Urinary bladder (tissue), 3 donors: ENCODE measurements at regions not wholly inside any gene's neighbourhood (a gene's known extent, or its start where the extent isn't known, plus 50 kb on each side); places are given as distances from the start of the nearest gene placed in this dataset.

Experiments
- DNase-seq: peaks from one replicate; pipeline ENCODE4 v3.0.0-alpha.2; 2015; ENCODE audit errors: extremely low spot score
- H3K27ac ChIP-seq: one replicate; pipeline ENCODE4 v1.5.1; 2013; ENCODE audit warnings: low read depth, mild to moderate bottlenecking, moderate library complexity
- H3K36me3 ChIP-seq: one replicate; pipeline ENCODE4 v1.6.1; 2013; ENCODE audit warnings: mild to moderate bottlenecking, moderate library complexity; ENCODE audit not compliant: insufficient read depth
- H3K4me1 ChIP-seq: one replicate; pipeline ENCODE4 v1.6.1; 2013; ENCODE audit warnings: mild to moderate bottlenecking, moderate library complexity; ENCODE audit not compliant: insufficient read depth
- H3K4me3 ChIP-seq: one replicate; pipeline ENCODE4 v1.5.1; 2013; ENCODE audit warnings: low read depth, low read length
- WGBS: extraction: QIAGEN DNeasy Blood & Tissue Kit; methylation state at CpG from one replicate; pipeline ENCODE4 v1.1.7; 2013; 5-methylcytosine and 5-hydroxymethylcytosine counted together
- donor health status: healthy with polysubstance abuse.
- donor health status: healthy.

DNA sequence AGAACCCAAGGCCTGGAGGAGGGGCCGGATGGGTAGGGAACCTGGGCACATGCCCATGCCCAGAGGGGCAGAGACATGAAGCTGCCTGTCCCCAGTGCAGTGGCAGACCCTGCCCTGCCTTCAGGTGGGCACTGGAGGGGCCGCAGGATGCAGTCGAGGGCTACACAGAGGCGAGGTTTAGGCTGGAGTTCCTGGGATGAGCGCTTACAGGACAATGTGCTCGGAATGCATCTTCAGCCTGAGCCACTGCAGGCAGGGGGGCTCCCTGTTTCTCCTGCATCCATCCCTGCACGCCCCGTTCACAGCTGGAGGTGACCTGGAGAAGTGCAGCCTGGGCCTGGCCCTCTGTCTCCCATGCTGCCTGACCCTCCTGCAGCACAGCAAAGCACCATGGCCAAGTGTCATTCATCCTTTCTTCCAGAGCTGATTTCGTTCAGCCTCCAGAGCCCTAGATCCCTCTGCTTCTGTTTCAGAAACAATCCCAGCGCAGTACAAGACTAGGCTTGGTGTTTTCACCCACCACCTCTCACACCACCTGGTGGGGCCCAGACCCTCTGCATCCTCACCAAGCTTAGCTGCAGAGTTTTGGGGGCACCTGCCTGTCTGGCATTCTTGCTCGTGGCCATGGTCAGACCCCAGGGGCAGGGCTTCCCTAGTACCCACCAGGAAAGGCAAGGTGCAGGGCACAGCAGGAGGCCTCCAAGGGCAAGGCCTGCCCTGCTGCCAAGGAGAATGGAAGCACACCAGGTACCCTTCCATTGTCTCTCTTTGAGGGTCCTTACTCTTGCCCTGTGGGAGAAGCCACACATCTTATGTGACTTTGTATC lies 311.9 kb downstream of the TCERG1L start:
- WGBS = 85% methylated on average over 11 of the region's 11 CpGs
- no peaks in the 10 kb centered on the region for H3K36me3 ChIP-seq
- no peak for DNase-seq
- no peak overlapping the region for H3K27ac ChIP-seq
- H3K4me3 ChIP-seq = no peak overlapping the region
- no peaks in the 10 kb centered on the region for H3K4me1 ChIP-seq

DNA sequence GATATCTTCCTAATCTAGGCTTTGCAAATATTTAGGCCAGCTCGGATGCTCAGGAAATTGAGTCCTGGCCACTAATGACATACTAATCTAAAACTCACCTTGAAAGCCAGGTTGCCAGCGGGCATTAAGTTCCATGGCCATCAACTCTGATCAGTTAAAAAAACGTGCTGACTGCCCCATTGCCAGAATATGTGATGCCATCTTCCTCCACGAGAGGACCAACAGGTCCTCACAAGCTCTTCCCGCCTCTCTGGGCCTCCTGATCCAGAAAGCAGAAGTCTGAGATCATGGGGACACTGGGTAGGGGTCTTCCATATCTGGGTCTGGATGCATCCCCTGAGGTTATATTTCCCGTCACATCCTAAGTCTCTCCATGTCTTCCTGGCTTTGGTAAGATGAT lies 311.3 kb downstream of the TCERG1L start:
- Histone ChIP-seq H3K4me3 (no peak overlapping the region), H3K27ac (no peak overlapping the region), H3K36me3 (no peaks in the 10 kb centered on the region), H3K4me1 (no peaks in the 10 kb centered on the region)
- no peak for DNase-seq
- 83% methylated on average over 6 of the region's 6 CpGs for WGBS

GRCh38 chr10:131000743-131001142 lies 310.8 kb downstream of the TCERG1L start:
- H3K36me3 ChIP-seq = no peaks in the 10 kb centered on the region
- no peaks in the 10 kb centered on the region for H3K4me1 ChIP-seq
- 78% methylated on average over 4 of the region's 4 CpGs for WGBS
- no peak overlapping the region for H3K4me3 ChIP-seq
- DNase-seq = no peak
- no peak overlapping the region for H3K27ac ChIP-seq

DNA sequence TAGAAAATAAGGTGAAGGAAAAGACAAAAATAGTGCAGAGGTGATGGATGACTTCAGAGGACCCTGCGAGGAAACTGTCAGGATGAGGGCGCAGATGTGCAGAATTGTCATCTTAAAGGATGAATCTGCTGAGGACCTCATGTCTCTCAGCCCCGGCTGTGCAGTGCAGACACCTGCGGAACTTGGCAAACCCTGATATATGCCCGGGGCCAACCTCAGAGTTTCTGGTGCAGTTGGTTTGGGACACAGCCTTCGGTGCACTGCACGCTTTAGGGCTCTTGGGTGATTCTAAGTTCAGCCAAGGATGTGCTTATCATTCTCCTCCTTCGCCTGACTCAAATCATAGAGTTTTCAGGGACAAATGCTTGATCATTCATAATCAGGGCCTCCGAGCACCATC lies 310.1 kb downstream of the TCERG1L start:
- H3K4me1 ChIP-seq = no peaks in the 10 kb centered on the region
- no peak for DNase-seq
- no peak overlapping the region for H3K27ac ChIP-seq
- no peaks in the 10 kb centered on the region for H3K36me3 ChIP-seq
- WGBS = 88% methylated on average over 9 of the region's 9 CpGs
- H3K4me3 ChIP-seq = no peak overlapping the region

GRCh38 chr10:131002031-131002861 lies 309.3 kb downstream of the TCERG1L start:
- H3K4me3 ChIP-seq = no peak overlapping the region
- H3K4me1 ChIP-seq = no peaks in the 10 kb centered on the region
- H3K36me3 ChIP-seq = no peaks in the 10 kb centered on the region
- no peak for DNase-seq
- 50% methylated on average over 12 of the region's 12 CpGs for WGBS
- no peak overlapping the region for H3K27ac ChIP-seq

DNA sequence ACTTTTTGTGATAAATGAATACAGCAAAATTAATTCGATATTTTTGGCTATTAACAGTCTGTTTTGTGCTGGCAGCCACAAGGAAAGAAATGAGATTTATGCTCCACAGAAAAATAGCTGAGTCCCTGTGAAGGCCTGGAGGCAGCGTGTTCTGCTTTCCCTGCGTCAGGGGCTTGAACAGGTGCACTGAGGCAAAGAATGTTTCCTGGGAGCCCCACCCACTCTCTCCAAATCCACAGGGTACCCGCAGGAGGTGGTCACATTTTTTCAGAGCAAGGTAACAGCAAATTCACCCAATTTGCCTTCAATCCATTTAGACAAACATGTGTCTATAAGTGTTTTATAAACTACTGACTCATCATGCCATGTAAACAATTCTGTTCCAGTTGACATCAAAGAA lies 308.1 kb downstream of the TCERG1L start:
- H3K36me3 ChIP-seq = no peaks in the 10 kb centered on the region
- DNase-seq = no peak
- no peak overlapping the region for H3K27ac ChIP-seq
- no peak overlapping the region for H3K4me3 ChIP-seq
- H3K4me1 ChIP-seq = no peaks in the 10 kb centered on the region
- WGBS = 91% methylated on average over 4 of the region's 4 CpGs

DNA sequence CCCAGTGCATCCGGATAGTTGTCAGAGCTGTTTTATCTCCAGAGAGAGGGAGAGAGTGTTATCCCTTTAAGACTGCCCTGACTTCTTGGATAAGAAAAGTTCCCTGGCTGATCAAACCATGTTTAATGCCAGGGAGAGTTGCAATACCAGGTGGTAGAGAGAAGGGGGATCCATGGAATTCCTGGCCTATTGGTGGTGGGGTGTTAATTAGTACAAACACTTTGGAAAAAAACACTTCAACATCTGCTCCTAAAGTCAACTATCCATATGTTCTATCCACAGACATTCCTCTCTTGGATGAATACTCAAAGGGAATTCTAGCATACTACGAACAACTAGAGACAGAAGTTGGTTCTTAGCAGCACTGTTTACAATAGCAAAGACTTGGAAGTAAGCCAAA lies 307.2 kb downstream of the TCERG1L start:
- no peak overlapping the region for H3K4me3 ChIP-seq
- WGBS = 45% methylated on average over 2 of the region's 2 CpGs
- H3K36me3 ChIP-seq = no peaks in the 10 kb centered on the region
- no peak overlapping the region for H3K27ac ChIP-seq
- no peak for DNase-seq
- no peaks in the 10 kb centered on the region for H3K4me1 ChIP-seq

DNA sequence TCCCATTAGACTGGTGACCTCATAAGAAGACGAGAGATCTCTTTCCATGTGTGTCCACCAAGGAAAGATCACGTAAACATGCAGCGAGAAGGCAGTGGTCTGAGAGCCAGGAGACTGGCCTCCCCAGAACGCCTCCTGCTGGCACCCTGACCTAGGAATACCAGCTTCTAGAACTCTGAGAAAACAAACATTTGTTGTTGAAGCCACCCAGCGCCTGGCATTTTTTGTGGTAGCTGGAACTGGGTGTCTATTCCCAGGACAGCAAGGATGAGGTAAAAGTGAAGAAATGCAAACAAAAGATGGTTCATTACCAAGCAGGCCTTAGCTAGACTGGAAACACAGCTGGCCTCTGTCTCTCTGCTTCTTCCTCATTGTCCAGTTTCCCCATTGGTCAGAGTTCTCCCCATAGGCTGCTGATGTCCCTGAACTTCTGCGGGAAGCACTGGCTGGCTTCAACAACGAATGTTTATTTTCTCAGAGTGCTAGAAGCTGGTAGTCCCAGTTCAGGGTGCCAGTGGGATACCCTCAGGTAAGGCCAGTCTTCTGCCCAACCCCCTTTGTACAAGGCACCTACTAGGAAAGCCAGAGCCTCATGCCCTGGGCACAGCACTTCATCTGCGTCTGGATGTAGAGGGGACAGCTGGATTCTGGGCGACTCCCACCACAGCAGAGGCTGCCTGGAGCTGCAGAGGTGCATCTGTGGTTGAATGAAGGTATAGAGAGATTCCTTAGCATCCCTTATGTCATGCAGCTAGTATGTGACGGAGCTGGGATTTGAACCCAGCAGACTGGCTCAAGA lies 304.9 kb downstream of the TCERG1L start:
- Histone ChIP-seq H3K4me1 (no peaks in the 10 kb centered on the region), H3K4me3 (no peak overlapping the region), H3K36me3 (no peaks in the 10 kb centered on the region), H3K27ac (no peak overlapping the region)
- WGBS = 87% methylated on average over 10 of the region's 10 CpGs
- no peak for DNase-seq

GRCh38 chr10:131009791-131010190 lies 301.7 kb downstream of the TCERG1L start:
- no peak overlapping the region for H3K4me3 ChIP-seq
- H3K36me3 ChIP-seq = no peaks in the 10 kb centered on the region
- DNase-seq = no peak
- H3K27ac ChIP-seq = no peak overlapping the region
- no peaks in the 10 kb centered on the region for H3K4me1 ChIP-seq
- WGBS = 72% methylated on average over 5 of the region's 5 CpGs

DNA sequence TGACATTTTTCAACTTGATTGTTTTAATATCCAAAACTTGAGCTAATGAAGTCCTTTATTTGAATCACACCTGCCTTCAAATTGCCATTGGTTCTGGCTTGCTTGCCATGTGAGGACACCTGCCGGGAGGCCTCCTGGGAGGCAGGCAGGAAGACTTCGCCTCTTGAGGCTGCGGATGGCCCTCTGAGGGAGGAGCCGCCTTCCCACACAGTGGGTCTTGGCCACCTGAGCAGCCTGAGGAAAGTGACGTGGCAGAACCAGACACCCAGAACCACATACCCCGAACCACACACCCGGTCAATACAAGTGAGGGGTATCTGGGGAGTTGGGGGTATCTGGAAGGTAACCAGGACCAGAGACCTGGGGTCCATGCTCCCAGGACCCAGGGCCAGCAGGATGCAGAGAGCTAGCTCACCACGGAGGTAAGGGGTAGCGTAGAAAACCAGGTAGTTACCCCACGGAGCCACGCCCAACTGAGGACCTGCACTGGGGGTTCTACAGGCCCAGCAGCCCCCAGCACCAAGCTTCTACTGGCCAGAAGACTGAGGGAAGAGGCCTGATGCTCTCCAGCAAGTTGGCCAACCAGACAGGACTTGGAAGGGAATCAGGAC lies 300.5 kb downstream of the TCERG1L start:
- no peaks in the 10 kb centered on the region for H3K36me3 ChIP-seq
- DNase-seq = no peak
- H3K27ac ChIP-seq = no peak overlapping the region
- WGBS = 93% methylated on average over 11 of the region's 11 CpGs
- H3K4me3 ChIP-seq = no peak overlapping the region
- H3K4me1 ChIP-seq = no peaks in the 10 kb centered on the region

DNA sequence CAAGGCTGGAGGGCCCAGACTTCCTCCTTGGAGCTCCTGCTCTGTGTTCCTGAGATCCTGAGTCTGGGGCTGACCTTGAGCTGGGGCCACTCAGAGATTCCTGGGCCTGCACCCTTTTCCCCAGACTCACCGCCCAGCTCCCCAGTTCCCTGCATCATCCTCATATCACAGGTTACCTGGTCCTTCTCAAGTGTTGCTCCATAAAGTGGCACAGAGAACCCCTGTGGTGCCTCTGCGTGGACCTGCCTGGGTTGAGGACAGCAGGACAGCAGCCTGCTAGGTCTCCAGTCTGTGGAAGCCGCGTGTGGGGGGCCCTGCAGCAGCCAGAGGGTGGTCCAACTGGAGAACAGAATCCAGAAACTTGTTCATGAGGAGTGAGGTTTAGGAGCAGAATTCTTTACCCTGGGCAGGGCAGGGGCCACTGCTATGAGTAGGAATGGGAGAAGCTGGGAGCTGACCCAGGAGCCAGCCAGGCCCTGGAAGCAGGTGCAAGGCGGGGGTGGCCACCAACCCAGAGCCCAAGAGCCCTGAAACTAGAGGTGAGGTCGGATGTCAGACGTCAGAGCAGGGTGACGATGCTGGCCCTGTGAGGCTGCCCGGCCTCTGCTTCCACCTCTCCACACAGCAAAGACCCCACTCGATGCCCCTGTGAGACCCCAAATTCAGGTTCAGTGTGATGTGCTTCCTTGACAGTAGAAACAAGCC lies 299.4 kb downstream of the TCERG1L start:
- Histone ChIP-seq H3K36me3 (no peaks in the 10 kb centered on the region), H3K4me1 (no peaks in the 10 kb centered on the region), H3K4me3 (no peak overlapping the region), H3K27ac (no peak overlapping the region)
- no peak for DNase-seq
- 87% methylated on average over 10 of the region's 10 CpGs for WGBS

DNA sequence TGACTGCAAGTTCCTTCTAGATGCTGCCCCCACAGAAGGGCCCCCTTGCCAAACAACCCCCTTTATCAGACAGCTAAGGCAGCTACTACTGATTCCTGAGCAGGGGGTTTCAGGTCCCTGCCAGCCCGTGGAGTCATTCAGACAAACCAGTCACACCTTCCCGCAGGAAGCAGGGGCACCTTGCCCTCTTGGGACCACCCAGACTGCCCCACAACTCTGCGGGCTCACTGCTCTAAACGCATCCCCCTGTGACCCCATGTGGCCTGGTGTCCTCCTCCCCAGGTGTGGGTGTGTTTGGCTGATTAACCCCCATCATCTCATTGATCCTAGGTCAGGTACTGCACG lies 298.9 kb downstream of the TCERG1L start:
- H3K36me3 ChIP-seq = no peaks in the 10 kb centered on the region

More for the DNA sequence above, 298.9 kb downstream of the TCERG1L start:
- Histone ChIP-seq H3K4me1 (no peaks in the 10 kb centered on the region), H3K4me3 (no peak overlapping the region), H3K27ac (no peak overlapping the region)
- WGBS = 70% methylated on average over 5 of the region's 5 CpGs
- DNase-seq = no peak
